Smooth muscle cell (in vitro differentiated cells): ENCODE measurements at regions not wholly inside any gene's neighbourhood (a gene's known extent, or its start where the extent isn't known, plus 50 kb on each side); places are given as distances from the start of the nearest gene placed in this dataset.

Source experiments
- DNase-seq: peaks from one replicate; lab custom pipeline; 2025; ENCODE audit not compliant: unreplicated experiment; lab: John Stamatoyannopoulos, UW
- H2AFZ ChIP-seq: fragments of 200-600 bp; sonication (generic); 2 replicates; pipeline ENCODE4 v1.6.0; 2016; ENCODE audit warnings: antibody characterized with exemption, low read depth, mild to moderate bottlenecking
- H3F3A ChIP-seq: fragments of 200-600 bp; sonication (generic); 2 replicates; pipeline ENCODE4 v1.6.0; 2017; ENCODE audit warnings: antibody characterized with exemption, low read depth
- H3K27ac ChIP-seq: fragments of 200-600 bp; sonication (generic); 2 replicates; pipeline ENCODE4 v1.5.1; 2016; ENCODE audit warnings: low read depth, mild to moderate bottlenecking
- H3K27me3 ChIP-seq: fragments of 200-600 bp; sonication (generic); 2 replicates; pipeline ENCODE4 v1.6.1; 2016; ENCODE audit warnings: low read depth, mild to moderate bottlenecking
- H3K36me3 ChIP-seq: fragments of 200-600 bp; sonication (generic); 2 replicates; pipeline ENCODE4 v1.5.1; 2016; ENCODE audit warnings: low read depth
- H3K4me1 ChIP-seq: fragments of 200-600 bp; sonication (generic); 2 replicates; pipeline ENCODE4 v1.5.1; 2016; ENCODE audit warnings: low read depth
- H3K4me2 ChIP-seq: fragments of 200-600 bp; sonication (generic); 2 replicates; pipeline ENCODE4 v1.6.0; 2016; ENCODE audit warnings: mild to moderate bottlenecking
- H3K4me3 ChIP-seq: fragments of 200-600 bp; sonication (generic); 2 replicates; pipeline ENCODE4 v1.5.1; 2016; ENCODE audit warnings: mild to moderate bottlenecking
- H3K79me2 ChIP-seq: fragments of 200-600 bp; sonication (generic); 2 replicates; pipeline ENCODE4 v1.6.0; 2016; ENCODE audit warnings: low read depth, mild to moderate bottlenecking
- H3K9ac ChIP-seq: fragments of 200-600 bp; sonication (generic); 2 replicates; pipeline ENCODE4 v1.6.0; 2016; ENCODE audit warnings: low read depth
- H3K9me3 ChIP-seq: fragments of 200-600 bp; sonication (generic); replicated peaks from 2 replicates; pipeline ENCODE4 v1.5.1; 2016; ENCODE audit warnings: low read depth
- H4K20me1 ChIP-seq: fragments of 200-600 bp; sonication (generic); 2 replicates; pipeline ENCODE4 v1.6.0; 2016; ENCODE audit warnings: low read depth
- WGBS: methylation state at CpG from one replicate; pipeline ENCODE4 v1.1.7; 2016; ENCODE audit warnings: low lambda C conversion rate; 5-methylcytosine and 5-hydroxymethylcytosine counted together
- TF ChIP-seq, protein P1 (sequence below): fragments of 200-600 bp; sonication (generic); IDR thresholded peaks from 2 replicates; pipeline ENCODE4 v1.5.1; 2017; ENCODE audit warnings: borderline replicate concordance, mild to moderate bottlenecking, antibody characterized with exemption; ENCODE audit not compliant: insufficient read depth, poor library complexity, severe bottlenecking

DNA sequence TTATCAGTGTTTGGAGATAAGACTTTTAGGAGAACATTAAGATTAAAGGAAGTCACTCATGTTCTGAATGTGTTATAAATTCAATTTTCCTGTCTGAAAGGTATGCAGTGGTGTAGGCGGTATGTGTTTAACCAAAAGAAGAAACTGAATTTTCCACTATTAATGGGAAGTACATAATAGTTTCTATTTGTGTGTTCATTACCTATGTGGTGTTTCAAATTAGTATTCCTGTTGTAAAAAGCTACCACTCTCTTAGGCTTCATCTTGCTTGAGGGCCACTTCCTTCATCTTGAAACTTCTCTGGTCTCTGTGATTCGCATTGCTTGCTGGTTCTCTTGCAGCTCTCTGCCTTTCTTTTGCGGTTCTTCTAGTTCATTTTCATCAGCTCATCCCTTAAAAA lies 123.4 kb downstream of the HLX start:
- DNase-seq, result no peak
- TF ChIP-seq, protein P1, sequence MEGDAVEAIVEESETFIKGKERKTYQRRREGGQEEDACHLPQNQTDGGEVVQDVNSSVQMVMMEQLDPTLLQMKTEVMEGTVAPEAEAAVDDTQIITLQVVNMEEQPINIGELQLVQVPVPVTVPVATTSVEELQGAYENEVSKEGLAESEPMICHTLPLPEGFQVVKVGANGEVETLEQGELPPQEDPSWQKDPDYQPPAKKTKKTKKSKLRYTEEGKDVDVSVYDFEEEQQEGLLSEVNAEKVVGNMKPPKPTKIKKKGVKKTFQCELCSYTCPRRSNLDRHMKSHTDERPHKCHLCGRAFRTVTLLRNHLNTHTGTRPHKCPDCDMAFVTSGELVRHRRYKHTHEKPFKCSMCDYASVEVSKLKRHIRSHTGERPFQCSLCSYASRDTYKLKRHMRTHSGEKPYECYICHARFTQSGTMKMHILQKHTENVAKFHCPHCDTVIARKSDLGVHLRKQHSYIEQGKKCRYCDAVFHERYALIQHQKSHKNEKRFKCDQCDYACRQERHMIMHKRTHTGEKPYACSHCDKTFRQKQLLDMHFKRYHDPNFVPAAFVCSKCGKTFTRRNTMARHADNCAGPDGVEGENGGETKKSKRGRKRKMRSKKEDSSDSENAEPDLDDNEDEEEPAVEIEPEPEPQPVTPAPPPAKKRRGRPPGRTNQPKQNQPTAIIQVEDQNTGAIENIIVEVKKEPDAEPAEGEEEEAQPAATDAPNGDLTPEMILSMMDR, result no peak
- WGBS, result 92% methylated on average over 3 of the region's 3 CpGs
- Histone ChIP-seq H3K27ac (no peak overlapping the region), H3K4me1 (no peaks in the 10 kb centered on the region), H3K9me3 (no peaks in the 10 kb centered on the region), H3K9ac (no peak overlapping the region), H2AFZ (no peak overlapping the region), H3K79me2 (no peaks in the 10 kb centered on the region), H4K20me1 (no peaks in the 10 kb centered on the region), H3K36me3 (no peaks in the 10 kb centered on the region), H3K4me3 (no peak overlapping the region), H3F3A (no peaks in the 10 kb centered on the region), H3K4me2 (no peak overlapping the region), H3K27me3 (peaks cover 3% of the 10 kb centered on the region)

DNA sequence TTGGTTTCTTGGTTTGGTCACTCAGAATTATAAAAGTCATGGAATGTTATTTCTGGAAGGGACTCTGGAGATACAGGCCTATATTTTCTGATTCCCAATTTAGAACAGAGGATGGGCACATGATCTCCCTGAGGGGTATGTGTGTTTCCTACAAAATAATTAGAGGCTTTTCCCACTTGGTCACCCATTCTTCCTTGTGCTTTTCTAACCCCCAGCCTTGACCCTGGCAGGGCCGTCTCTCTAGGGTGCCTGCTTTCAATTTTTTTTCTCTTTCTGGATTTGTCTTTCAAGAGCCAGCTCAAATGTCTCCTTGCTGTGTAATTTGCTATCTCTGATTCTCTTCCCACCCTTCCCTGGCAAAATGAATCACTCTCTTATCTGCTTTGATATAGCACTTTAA lies 131.9 kb downstream of the HLX start:
- H3K79me2 ChIP-seq, result no peaks in the 10 kb centered on the region
- no peak overlapping the region for H3K4me3 ChIP-seq
- H3K9me3 ChIP-seq, result no peaks in the 10 kb centered on the region
- no peaks in the 10 kb centered on the region for H4K20me1 ChIP-seq
- WGBS, result 36% methylated on average over 1 of the region's 1 CpG
- H3K27me3 ChIP-seq, result peaks cover 14% of the 10 kb centered on the region
- no peaks in the 10 kb centered on the region for H3F3A ChIP-seq
- DNase-seq, result no peak
- no peak overlapping the region for H2AFZ ChIP-seq
- H3K27ac ChIP-seq, result no peak overlapping the region
- no peaks in the 10 kb centered on the region for H3K36me3 ChIP-seq
- no peaks in the 10 kb centered on the region for H3K4me1 ChIP-seq
- H3K9ac ChIP-seq, result no peak overlapping the region
- TF ChIP-seq, protein P1, result no peak
- peak overlapping the region; percentile 44 for H3K4me2 ChIP-seq

DNA sequence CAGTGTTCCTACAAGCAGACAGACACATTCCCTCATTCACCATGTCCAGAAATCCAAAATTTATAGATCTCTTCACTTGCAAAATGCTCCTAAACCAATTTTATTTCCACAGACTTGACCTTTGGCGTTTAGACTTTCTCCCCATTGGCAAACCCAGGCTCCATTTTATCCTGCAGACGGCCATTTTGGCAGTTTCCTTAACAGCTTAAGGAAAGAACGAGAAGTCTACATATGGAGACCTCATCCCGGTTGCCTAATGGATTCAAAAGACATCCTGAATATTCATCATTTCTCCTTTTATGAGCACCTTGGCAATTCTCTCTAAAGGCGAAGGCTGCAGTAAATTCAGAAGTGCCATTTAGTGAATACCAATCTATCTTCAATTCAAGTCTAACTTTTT lies 132.9 kb downstream of the HLX start:
- H4K20me1 ChIP-seq, result no peaks in the 10 kb centered on the region
- TF ChIP-seq, protein P1, result no peak
- no peaks in the 10 kb centered on the region for H3K36me3 ChIP-seq
- H2AFZ ChIP-seq, result no peak overlapping the region
- no peak for DNase-seq
- no peak overlapping the region for H3K9ac ChIP-seq
- H3F3A ChIP-seq, result no peaks in the 10 kb centered on the region
- H3K27me3 ChIP-seq, result peaks cover 21% of the 10 kb centered on the region
- H3K79me2 ChIP-seq, result no peaks in the 10 kb centered on the region
- no peak overlapping the region for H3K4me3 ChIP-seq
- H3K4me1 ChIP-seq, result no peaks in the 10 kb centered on the region
- no peak overlapping the region for H3K27ac ChIP-seq
- 93% methylated on average over 5 of the region's 5 CpGs for WGBS
- no peaks in the 10 kb centered on the region for H3K9me3 ChIP-seq
- H3K4me2 ChIP-seq, result no peak overlapping the region
